ENCODE measurements at regions not wholly inside any gene's neighbourhood (a gene's known extent, or its start where the extent isn't known, plus 50 kb on each side); places are given as distances from the start of the nearest gene placed in this dataset.

DNA sequence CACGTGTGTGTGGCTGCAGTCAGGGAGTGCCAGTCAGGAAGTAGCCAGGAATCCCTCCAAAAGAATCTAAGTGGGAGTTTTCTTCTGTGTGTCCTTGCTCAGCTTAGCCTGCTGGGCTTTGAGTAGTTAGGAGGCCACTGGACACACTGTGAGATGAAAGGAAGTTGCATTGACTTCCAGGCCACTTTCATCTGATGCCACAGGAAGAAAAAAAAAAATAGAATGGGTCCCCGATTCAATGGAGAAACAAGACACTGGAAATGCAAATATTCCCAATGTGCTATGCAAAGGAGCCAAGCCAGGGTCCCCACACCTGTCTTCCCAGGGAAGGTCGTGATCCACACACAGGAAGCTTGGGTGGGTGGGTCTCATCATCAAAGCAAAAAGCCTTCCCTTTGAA lies 95.6 kb upstream of the E2F8 start:
- DNase-seq (ENCODE audit: low read depth in 2 of 2) = no peak

DNA sequence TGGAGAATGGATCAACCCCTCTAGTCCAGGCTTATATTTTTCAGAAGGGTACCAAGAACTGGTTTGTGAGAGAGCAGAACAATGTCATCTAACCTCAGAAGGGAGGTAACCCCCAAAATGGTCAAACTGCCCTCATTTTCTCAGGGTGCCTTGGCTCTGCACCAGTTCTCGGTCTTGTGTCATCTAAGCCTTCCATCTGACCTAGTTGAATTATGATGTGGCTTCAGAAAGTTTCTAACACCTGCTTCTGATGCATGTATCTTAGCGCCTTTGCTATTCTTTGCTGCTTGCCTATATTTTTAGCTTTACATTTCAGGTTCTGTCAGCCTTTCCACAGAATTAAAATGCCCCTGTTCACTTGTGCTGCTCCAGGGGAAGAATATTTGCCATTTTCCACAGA lies 91.7 kb upstream of the E2F8 start:
- no peak for DNase-seq (ENCODE audit: low read depth in 2 of 2)

DNA sequence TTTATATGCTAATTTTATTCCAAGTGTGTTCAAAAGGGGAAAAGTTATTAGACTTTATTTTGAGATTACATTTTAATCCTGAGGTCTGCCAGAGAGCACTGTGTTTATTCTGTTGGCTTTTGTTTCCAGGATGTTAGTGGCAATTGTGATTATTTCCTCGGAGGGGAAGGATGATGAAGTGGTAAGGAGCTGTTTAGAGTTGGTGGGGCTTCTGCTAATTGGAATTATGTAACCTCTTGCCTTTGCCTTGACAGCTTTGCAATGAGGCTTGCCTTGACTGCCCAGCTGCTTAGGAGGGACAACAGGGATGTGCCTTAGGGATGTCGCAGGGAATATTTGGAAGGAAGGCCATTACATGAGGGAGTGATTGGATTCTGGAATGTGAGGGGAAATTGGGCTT lies 89.7 kb upstream of the E2F8 start:
- DNase-seq (ENCODE audit: low read depth in 2 of 2) = no peak

DNA sequence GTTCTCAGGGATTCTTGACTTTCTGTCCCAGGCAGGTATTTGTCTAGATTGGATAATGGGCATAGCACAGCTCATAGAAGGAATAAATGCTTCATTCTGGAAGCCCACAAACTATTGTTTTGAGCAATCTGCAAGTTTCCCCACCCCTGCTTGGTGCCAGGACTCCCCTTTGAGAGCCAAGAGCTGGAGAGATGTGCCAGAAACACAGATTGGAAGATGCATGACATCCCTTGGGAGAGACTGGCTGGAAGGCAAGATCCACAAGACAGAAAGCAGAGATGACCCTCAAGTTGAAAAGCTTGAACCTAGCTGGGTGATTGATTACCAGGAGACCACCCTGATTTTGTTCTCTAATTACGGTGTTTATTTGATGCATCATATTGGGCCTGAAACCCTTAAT lies 89.2 kb upstream of the E2F8 start:
- DNase-seq (ENCODE audit: low read depth in 2 of 2) = no peak

DNA sequence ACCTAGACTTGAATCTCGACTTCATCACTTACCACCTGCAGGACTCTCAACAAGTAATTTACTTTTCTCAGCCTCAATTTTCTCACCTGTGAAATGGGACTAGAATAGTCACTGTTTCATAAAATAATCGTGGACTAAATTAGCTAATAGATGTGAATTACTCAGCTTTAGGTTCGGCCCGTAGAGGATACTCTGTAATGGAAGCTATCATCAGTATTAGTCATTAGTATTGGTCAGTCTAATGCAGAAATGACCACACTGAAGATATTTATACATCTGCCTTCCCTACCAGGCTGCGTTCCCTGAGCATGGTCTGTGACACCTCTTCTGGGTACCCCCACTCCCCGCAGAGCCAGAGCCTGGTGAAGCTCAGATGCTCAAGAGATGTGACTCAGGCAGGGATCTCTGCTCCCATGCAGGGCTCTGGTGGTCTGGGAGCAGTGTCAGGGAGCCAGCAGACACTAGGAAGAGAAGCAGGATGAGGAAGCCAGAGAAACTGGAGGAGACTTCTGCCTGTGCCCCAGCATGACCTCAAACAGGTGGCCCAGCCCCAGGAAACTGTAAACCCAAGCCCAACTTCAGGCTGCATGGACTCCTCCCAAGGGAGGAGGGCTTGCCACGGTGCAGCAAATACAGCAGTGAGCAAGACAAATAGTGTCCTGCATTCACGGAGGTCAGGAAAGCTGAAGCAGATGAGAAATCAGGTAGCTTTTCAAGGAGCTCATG lies 88.0 kb upstream of the E2F8 start:
- DNase-seq (ENCODE audit: low read depth in 2 of 2) = no peak

DNA sequence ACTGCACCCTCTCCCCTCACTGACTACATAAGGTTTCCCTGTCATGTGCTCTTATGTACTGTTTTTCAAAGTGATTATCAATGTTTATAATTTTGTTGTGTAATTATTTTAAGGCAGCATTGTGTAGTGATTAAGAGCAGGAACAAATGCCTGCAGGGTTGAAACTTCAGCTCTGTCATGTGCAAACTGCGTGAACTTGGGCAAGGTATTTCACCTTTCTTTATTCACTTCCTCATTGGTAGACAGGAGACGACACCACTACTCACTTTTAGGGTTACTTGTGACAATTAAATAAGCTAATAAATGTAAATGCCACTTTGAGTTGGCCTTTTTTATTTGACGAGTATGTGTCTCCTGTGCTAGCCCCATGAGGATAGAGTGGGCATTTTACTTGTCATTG lies 86.5 kb upstream of the E2F8 start:
- no peak for DNase-seq (ENCODE audit: low read depth in 2 of 2)

DNA sequence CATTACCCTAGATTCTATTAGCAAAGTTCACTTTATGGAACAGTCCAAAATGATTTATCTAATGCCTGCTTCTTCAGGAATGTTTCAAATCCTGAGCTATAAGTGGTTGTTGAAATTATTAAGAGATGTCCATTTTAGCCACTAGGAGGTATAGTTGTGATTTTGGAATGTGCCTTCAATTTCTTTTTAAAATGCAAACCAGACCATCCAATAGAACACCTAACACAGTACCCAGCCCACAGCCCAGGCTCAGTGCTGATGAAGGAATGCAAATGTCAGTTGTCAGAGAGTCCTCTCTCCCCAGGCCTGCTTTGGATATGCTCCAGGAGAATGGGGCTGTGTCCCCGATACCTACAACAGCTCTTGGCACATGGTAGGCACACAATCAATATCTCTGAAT lies 85.8 kb upstream of the E2F8 start:
- DNase-seq (ENCODE audit: low read depth in 2 of 2) = no peak

DNA sequence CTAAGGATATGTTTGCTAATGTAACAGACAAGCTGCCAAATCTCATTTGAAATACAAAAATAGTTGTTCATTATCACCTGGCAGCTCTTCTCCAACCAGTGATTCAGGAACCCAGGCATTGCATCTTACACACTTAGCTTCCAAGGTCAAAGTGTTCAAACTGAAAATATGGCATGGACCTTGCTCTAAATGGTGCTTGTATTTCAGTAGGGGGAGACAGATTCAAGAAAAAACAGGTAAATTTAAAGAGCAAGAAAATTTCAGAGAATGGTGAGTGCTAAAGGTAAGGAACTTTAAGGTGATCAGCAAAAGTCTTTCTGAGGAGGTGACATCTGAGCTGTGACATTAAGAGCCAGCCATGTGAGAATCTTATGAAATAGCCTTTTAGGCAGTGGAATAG lies 82.8 kb upstream of the E2F8 start:
- DNase-seq (ENCODE audit: low read depth in 2 of 2) = no peak

DNA sequence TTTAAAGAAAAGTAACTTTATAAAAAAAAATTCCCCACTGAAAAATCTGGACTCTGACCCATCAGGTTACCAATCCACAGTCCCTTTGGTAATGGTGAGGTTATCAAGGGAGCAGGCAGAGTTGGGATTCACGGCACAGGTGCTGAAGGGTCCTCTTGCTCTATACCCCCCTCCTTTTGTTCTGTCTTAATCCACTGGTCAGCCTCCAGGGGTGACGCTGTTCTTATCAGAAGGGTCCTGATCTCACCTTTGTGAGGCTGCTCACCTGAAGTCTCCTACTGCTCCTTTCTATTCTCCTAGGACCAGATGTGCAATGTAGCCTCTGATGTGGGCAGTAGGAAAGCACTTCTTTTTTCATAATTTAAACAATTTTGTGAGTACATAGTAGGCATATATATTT lies 80.6 kb upstream of the E2F8 start:
- no peak for DNase-seq (ENCODE audit: low read depth in 2 of 2)

DNA sequence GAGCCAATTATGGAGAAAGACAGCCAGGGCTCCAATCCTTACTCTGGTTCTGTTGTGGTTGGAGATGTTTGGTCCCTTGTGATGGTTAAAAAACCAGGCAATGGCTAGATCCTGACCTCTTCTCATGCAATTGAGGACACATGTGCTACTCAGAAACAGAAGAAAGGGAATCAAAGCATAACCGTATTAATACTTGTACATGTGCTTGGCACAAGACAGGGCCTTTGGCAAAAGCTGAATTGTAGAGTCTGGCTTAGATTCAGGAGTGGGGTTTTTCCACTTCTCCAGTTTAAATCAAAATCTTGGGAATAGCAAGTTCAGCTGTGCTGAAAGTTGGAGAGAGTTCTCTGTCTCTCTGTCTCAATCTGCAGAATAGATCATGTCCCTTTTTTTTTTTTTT lies 80.1 kb upstream of the E2F8 start:
- no peak for DNase-seq (ENCODE audit: low read depth in 2 of 2)

DNA sequence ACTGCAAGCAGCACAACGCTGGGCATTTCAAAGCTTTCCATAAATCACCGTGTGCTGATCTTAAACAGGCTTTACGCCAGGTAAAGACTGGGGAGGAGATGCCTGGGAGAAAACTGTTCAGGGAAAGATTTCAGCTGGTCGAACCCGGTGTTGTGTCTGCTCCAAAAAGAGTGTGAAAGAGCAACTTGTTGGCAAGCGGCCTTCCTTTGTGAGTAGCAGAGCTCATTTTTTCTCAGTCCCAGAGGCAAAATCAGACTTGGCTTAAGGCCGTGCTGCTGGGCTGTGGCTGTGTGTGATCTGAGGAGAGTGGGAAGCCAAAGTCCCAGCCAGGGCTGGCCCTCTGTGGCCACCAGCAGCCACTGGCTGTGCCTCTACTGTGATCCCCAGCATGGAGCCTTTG lies 75.7 kb upstream of the E2F8 start:
- DNase-seq (ENCODE audit: low read depth in 2 of 2) = no peak

DNA sequence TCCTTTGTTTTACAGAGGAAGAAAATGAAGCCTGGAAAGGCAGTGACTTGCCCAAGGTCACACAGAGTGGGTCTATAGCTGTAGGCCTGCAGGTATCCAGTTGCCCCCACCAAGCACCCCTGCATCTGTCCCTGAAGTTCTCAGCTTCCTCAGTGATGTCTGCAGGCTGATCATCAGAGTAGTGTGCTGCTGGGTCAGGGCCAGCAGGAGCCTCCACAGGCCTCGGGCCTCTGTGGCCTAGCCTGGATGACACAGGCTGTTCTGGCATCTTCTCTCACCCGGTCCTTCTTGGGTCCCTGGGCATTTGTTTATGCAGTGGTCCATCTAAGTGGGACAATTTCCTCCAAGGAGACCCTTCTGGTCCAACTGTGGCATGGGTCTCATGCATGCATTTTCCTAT lies 74.8 kb upstream of the E2F8 start:
- no peak for DNase-seq (ENCODE audit: low read depth in 2 of 2)

DNA sequence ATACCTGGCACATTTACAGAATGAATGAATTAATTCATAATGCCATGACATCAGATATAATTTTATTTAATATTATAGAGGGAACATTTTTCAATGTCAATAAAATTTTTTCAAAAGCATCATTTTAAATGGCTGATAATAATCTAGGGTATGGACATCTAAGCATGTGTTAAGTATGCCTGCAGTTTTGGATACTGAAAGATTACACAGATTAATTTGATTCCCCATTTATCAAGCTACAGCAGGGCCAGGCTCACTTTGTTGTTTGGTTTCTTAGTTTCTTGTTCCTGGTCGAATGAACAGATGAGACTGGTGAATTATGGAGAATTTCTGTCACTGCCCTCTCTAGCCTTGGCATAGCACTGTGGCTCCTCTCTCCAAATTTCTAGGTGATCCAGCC lies 72.4 kb upstream of the E2F8 start:
- DNase-seq (ENCODE audit: low read depth in 2 of 2) = no peak

DNA sequence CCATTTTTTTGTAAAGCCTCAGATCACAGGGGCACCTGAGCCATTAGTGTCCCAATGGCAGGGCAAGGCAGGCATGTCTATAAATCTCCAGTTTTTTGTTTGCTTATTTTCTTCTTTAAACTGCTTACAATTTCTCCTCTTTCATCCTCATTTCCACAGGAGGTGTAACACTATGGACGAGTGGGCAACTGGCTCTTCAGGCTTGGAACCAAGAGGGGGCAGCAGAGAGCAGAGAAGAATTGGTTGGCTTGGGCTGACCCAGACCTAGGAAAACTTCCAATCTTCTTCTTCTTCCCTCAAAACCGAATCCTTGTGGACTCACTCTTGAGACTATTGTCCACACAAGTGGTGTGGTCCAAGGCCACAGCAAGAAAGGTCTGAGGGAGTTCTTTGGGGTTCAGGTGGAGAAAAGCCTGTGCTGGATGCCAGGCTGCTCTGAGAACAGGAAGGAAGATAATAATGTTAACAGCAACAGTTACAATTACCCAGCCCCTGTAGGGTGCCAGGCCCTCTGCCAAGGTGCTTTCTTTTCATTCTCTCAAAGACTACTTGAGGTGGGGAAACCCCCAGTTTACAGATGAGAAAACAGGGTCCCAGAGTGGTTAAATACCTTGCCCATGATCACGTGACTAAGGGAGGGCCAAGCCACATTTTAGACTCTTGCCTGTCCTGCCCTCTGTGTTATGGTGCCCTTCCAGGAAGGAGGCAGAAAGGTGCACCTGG lies 70.7 kb upstream of the E2F8 start:
- DNase-seq (ENCODE audit: low read depth in 2 of 2) = no peak

DNA sequence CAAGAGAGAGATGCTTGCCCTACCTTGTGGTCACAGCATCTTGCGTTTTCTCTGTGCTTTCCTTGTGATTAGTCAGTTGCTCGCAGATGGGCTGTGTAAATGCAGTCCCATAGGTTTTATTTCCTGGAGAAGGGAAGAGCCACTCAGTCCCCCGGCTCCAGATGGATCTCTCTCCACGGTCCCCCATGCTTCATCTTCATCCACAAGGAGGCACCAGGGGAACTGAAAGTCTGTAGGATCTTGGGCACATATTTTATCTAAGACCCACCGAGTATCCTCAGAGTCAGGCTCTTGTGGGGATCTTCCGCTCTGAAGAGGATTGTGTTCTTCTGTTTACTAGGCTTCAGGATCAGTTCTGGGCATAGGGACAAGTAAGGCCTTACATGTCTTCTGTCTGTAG lies 66.8 kb upstream of the E2F8 start:
- no peak for DNase-seq (ENCODE audit: low read depth in 2 of 2)

DNA sequence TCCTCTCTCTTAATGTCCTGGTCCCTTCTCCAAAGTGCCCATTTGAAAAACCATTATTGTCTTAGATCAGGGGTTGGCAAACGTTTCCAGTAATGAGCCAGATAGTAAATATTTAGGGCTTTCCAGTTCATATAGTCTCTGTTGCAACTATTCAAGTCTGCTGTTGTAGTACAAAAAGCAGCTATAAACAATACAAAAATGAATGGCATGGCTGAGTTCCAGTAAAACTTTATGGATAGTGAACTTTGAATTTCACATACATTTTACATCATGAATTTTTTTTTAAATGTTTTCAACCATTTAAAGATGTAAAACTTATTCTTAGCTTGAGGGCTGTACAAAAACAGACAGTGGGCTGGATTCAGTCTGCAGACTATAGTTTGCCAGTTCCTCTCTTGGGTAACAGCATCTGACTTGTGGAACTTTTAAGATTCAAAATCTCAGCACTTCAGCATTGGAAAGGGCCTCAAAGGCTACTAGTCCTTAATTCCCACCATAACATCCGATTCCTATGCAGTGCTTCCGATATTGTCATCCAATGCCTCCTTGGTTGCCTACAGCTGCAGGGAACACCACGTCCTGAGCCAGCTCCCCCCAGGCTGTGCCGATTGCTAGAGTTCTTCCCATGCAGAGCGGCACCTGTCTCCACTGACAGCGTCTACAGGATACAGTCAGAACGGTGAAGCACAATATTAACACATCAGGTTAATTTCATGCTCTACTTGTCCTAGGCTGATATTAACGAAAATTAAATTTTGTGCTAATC lies 65.6 kb upstream of the E2F8 start:
- DNase-seq (ENCODE audit: low read depth in 2 of 2) = no peak

DNA sequence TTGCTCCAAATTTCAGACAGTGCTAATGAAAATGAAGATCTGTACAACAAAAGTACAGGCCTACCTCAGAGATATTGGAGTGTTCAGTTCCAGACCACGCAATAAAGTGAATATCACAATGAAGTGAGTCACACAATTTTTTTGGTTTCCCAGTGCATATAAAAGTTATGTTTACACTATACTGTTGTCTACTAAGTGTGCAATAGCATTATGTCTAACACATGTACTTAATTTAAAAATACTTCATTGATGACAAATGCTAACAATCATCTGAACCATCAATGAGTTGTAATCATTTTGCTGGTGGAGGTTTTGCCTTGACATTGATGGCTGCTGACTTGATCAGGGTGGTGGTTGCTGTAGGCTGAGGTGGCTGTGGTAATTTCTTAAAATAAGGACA lies 60.6 kb upstream of the E2F8 start:
- no peak for DNase-seq (ENCODE audit: low read depth in 2 of 2)

DNA sequence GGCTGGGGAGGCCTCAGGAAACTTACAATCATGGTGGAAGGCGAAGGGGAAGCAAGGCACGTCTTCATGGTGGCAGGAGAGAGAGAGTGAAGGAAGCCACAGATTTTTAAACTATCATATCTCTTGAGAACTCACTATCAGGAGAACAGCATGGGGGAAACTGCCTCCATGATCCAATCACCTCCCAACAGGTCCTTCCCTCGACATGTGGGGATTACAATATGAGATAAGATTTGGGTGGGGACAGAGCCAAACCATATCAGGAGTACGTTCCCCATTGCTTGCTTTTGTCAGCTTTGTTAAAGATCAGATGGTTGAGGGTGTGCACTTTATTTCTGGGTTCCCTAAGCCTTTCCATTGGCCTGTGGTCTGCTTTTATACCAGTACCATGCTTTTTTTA lies 53.7 kb upstream of the E2F8 start:
- no peak for DNase-seq (ENCODE audit: low read depth in 2 of 2)

DNA sequence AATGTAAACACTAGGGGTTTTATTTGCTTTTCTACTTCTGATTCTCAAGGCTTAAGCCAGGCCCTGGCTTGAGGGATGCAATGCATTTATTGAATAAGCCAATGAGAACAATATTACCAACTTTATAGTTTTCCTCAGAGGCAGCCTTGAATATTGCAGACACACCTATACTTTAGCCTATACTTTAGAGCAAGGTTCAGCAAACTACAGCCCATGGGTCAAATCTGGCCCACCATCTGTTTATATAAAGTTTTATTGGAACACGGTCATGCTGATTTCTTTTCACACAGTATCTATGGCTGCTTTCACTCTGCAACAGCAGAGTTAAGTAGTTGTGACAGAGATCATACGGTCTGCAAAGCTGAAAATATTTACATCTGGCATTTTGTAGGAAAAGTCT lies 50.3 kb upstream of the E2F8 start:
- DNase-seq (ENCODE audit: low read depth in 2 of 2) = no peak

Measured in stimulated activated CD8-positive, alpha-beta memory T cell treated with anti-CD3 and anti-CD28 coated beads, Interleukin-7, amount 100 ng/mL, for 1 hour (primary cell).